ENCODE measurements at regions not wholly inside any gene's neighbourhood (a gene's known extent, or its start where the extent isn't known, plus 50 kb on each side); places are given as distances from the start of the nearest gene placed in this dataset.

- no TSS peak for BruUV-seq (replicated peaks)
- Histone ChIP-seq H2AFZ (ENCODE audit: control insufficient read depth, low read depth, low read length) (no peak overlapping the region), H3K27ac (ENCODE audit: control insufficient read depth, insufficient read depth) (no peak overlapping the region), H3K9me3 (replicated peaks; ENCODE audit: control insufficient read depth, insufficient read depth, low read length) (no peaks in the 10 kb centered on the region), H3K27me3 (replicated peaks in 1 of 2; ENCODE audit: control insufficient read depth in 2 of 2, insufficient read depth in 2 of 2, low read length in 1 of 2) (peaks cover 0 to 1% of the 10 kb centered on the region in 2 experiments; a peak in 1 of 4 replicates), H3K4me2 (ENCODE audit: control insufficient read depth, insufficient read depth) (no peak overlapping the region), H3K4me3 (no peak overlapping the region), H3K79me2 (ENCODE audit: control insufficient read depth, insufficient read depth, low read length) (no peaks in the 10 kb centered on the region), H3K36me3 (ENCODE audit: control insufficient read depth in 2 of 2, insufficient read depth in 2 of 2, low read length in 1 of 2) (no peaks in the 10 kb centered on the region), H4K20me1 (ENCODE audit: control insufficient read depth, insufficient read depth) (no peaks in the 10 kb centered on the region), H3K4me1 (ENCODE audit: control insufficient read depth, insufficient read depth, low read length) (no peaks in the 10 kb centered on the region), H3K9ac (ENCODE audit: control insufficient read depth, insufficient read depth, low read length) (no peak overlapping the region)
- ChIA-PET RAD21 (ENCODE audit: unreplicated experiment) (interaction anchor here (1.1 kb wide), 1 partner anchor 127 kb away, joined by 5 read pairs; no protein-coding TSS in a partner anchor), CTCF (interaction anchor here (1.5 to 3.1 kb wide), 3 partner anchors 71 to 277 kb away, joined by 4 to 16 read pairs (median 4); no protein-coding TSS in a partner anchor), SMC1A (ENCODE audit: uncharacterized antibody, unreplicated experiment) (interaction anchor here (0.6 to 1.3 kb wide), 3 partner anchors 127 to 176 kb away, joined by 3 to 8 read pairs (median 5); partner anchors contain the start of gene CCDC63), POLR2A (interaction anchor here (0.5 kb wide), 1 partner anchor 73 kb away, joined by 4 read pairs; no protein-coding TSS in a partner anchor)
- in situ Hi-C loops (cut with MboI), result loop anchor here (5.0 kb wide), 1 partner anchor 290 kb away; no protein-coding TSS in a partner anchor
- WGBS (ENCODE audit: insufficient coverage, insufficient replicate concordance, low lambda C conversion rate, missing lambda C conversion rate), result 38% methylated on average over 4 of the region's 4 CpGs
- ATAC-seq (no peak), FAIRE-seq (no peak), DNase-seq (ENCODE audit: low read depth, low spot score) (no peak)
- intact Hi-C loops (cut with micrococcal nuclease; ENCODE audit: unreplicated experiment), result loop anchor here (10.0 kb wide), 1 partner anchor 152 kb away; no protein-coding TSS in a partner anchor
- TF ChIP-seq MEF2B (IDR thresholded peaks at IDR 0.05; ENCODE audit: partially characterized antibody, poor library complexity, severe bottlenecking) (no peak), SREBF1 (IDR thresholded peaks at IDR 0.05; ENCODE audit: low read length) (no peak), MLLT1 (IDR thresholded peaks at IDR 0.05) (no peak), WRNIP1 (IDR thresholded peaks at IDR 0.05; ENCODE audit: borderline replicate concordance, low read depth, low read length) (no peak), IRF4 (IDR thresholded peaks at IDR 0.05; ENCODE audit: low read depth, low read length) (no peak), BHLHE40 (IDR thresholded peaks at IDR 0.05; ENCODE audit: borderline replicate concordance in 1 of 2, low read depth in 2 of 2, low read length in 1 of 2) (no peak), TCF7 (IDR thresholded peaks at IDR 0.05; ENCODE audit: borderline replicate concordance) (no peak), PML (IDR thresholded peaks at IDR 0.05; ENCODE audit: low read length) (no peak)
Observed at GRCh38 chr12:111022386-111022785, 102.0 kb upstream of the MYL2 start.
